ENCODE measurements at regions not wholly inside any gene's neighbourhood (a gene's known extent, or its start where the extent isn't known, plus 50 kb on each side); places are given as distances from the start of the nearest gene placed in this dataset.

- TF ChIP-seq CTCF (IDR thresholded peaks at IDR 0.05; ENCODE audit: low read depth, low read length), result no peak
- no peak for TF ChIP-seq MAX (IDR thresholded peaks at IDR 0.05; ENCODE audit: low read depth, low read length)
- no peak for TF ChIP-seq POLR2A (IDR thresholded peaks at IDR 0.05; ENCODE audit: extremely low read depth, insufficient read length)
Measured at GRCh38 chr2:7497178-7497577, 580.0 kb downstream of the RNF144A start.

Data from NB4 (cell line).